ENCODE measurements at regions not wholly inside any gene's neighbourhood (a gene's known extent, or its start where the extent isn't known, plus 50 kb on each side); places are given as distances from the start of the nearest gene placed in this dataset.

DNA sequence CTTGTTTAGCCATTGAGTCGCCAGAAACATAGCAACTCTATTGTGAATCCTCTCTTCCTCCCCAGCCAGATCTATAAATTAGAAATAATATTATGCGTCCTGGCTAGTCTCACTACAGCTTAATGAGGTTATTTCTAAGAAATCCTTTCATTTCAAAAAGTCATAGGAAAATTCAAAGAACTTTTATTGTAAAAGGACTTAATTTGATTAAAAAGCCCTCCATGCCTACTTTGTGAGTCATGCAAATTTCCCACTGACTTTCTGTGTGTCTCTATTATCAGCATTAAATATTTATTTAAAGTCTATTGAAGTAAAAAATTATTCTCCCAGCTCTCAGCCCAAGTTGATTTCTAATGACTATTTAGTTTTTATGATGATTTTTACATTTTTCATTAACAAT is 160.7 kb downstream of the PHLDA1 start:
- Histone ChIP-seq H3K9me3 (ENCODE audit: control insufficient read depth, low read length) (no peaks in the 10 kb centered on the region), H3K4me3 (ENCODE audit: low read depth, low read length) (no peak overlapping the region), H3K36me3 (ENCODE audit: control insufficient read depth, insufficient read depth, low read length) (no peaks in the 10 kb centered on the region), H3K79me2 (no peaks in the 10 kb centered on the region), H3K27ac (no peak overlapping the region), H3K4me1 (no peaks in the 10 kb centered on the region), H3K4me2 (ENCODE audit: low read length) (no peak overlapping the region), H3K9ac (no peak overlapping the region), H3K27me3 (ENCODE audit: control insufficient read depth, insufficient read depth, low read length) (no peaks in the 10 kb centered on the region), H2AFZ (no peak overlapping the region)
- no peak for TF ChIP-seq CTCF (IDR thresholded peaks at IDR 0.05)

DNA sequence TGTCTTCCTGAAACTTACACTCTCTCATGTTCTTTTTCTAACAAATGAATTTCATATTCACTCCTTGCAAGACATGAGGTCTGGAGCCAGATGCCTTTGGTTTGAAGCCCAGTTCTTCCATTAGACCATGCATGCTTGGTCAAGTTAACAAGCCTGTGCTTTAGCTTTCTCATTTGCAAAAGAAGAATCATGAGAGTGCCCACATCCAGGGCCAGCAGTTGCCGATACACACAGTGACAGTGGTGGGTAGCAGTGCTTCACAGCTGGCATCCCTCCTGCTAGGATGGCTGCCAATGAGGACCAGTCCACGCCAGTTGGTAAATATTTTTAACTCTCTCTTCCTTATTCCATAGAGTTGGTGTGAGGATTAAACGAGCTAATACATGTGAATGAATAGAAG is 163.1 kb downstream of the PHLDA1 start:
- H2AFZ ChIP-seq = no peak overlapping the region
- no peaks in the 10 kb centered on the region for H3K79me2 ChIP-seq
- H3K4me3 ChIP-seq (ENCODE audit: low read depth, low read length) = no peak overlapping the region
- no peaks in the 10 kb centered on the region for H3K27me3 ChIP-seq (ENCODE audit: control insufficient read depth, insufficient read depth, low read length)
- H3K9ac ChIP-seq = no peak overlapping the region
- H3K4me1 ChIP-seq = no peaks in the 10 kb centered on the region
- H3K36me3 ChIP-seq (ENCODE audit: control insufficient read depth, insufficient read depth, low read length) = no peaks in the 10 kb centered on the region
- no peak overlapping the region for H3K27ac ChIP-seq
- no peak for TF ChIP-seq CTCF (IDR thresholded peaks at IDR 0.05)
- H3K4me2 ChIP-seq (ENCODE audit: low read length) = no peak overlapping the region
- no peaks in the 10 kb centered on the region for H3K9me3 ChIP-seq (ENCODE audit: control insufficient read depth, low read length)

DNA sequence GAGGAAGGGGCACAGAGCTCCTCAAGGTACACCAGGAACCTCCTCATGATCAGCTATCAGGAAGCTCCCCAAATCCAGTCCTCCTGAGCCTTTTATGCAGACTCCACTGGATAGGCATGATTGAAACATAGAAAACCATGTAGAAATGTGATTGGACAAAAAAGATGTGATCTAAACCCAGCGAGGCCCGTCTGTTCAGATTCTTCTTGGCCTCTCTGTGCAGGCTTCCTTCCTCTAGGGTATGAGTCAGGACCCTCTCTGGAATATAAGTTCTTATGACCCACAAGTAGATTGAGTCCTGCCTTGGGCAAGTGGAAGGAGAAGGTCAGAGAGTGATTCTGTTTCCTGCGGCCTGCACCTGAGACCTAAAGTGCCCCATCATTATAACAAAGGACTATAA is 166.3 kb downstream of the PHLDA1 start:
- Histone ChIP-seq H3K4me1 (no peaks in the 10 kb centered on the region), H3K9me3 (ENCODE audit: control insufficient read depth, low read length) (no peaks in the 10 kb centered on the region), H3K4me2 (ENCODE audit: low read length) (no peak overlapping the region), H3K4me3 (ENCODE audit: low read depth, low read length) (no peak overlapping the region), H3K27ac (no peak overlapping the region), H3K79me2 (no peaks in the 10 kb centered on the region), H3K9ac (no peak overlapping the region), H2AFZ (no peak overlapping the region), H3K27me3 (ENCODE audit: control insufficient read depth, insufficient read depth, low read length) (no peaks in the 10 kb centered on the region), H3K36me3 (ENCODE audit: control insufficient read depth, insufficient read depth, low read length) (no peaks in the 10 kb centered on the region)
- TF ChIP-seq CTCF (IDR thresholded peaks at IDR 0.05) = no peak

GRCh38 chr12:75864161-75864560 is 167.4 kb downstream of the PHLDA1 start:
- Histone ChIP-seq H3K4me2 (ENCODE audit: low read length) (no peak overlapping the region), H3K9me3 (ENCODE audit: control insufficient read depth, low read length) (no peaks in the 10 kb centered on the region), H3K27me3 (ENCODE audit: control insufficient read depth, insufficient read depth, low read length) (no peaks in the 10 kb centered on the region), H3K4me1 (no peaks in the 10 kb centered on the region), H3K36me3 (ENCODE audit: control insufficient read depth, insufficient read depth, low read length) (no peaks in the 10 kb centered on the region), H3K9ac (no peak overlapping the region), H2AFZ (no peak overlapping the region), H3K4me3 (ENCODE audit: low read depth, low read length) (no peak overlapping the region), H3K79me2 (no peaks in the 10 kb centered on the region), H3K27ac (no peak overlapping the region)
- no peak for TF ChIP-seq CTCF (IDR thresholded peaks at IDR 0.05)

DNA sequence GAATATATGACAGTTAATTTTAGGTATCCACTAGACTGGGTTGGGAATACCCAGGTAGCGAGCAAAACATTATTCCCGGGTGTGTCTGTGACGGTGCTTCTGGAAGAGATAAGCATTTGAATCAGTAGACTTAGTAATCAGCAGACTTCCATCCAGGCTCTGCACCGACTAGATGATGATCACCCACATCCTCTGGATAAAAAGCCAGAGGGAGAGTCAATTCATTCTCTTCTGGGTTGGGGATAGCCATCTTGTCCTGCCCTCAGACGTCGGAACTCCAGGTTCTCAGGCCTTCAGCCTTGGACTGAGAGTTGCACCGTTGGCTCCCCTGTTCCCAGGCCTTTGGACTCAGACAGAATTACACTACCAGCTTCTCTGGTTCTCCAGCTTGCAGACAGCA is 168.0 kb downstream of the PHLDA1 start:
- Histone ChIP-seq H3K9me3 (ENCODE audit: control insufficient read depth, low read length) (no peaks in the 10 kb centered on the region), H3K27ac (no peak overlapping the region), H3K27me3 (ENCODE audit: control insufficient read depth, insufficient read depth, low read length) (no peaks in the 10 kb centered on the region), H3K79me2 (no peaks in the 10 kb centered on the region), H3K4me2 (ENCODE audit: low read length) (no peak overlapping the region), H3K9ac (no peak overlapping the region), H3K4me1 (no peaks in the 10 kb centered on the region), H3K4me3 (ENCODE audit: low read depth, low read length) (no peak overlapping the region), H3K36me3 (ENCODE audit: control insufficient read depth, insufficient read depth, low read length) (no peaks in the 10 kb centered on the region), H2AFZ (peak overlapping the region; percentile 13)
- no peak for TF ChIP-seq CTCF (IDR thresholded peaks at IDR 0.05)
